ENCODE measurements at regions not wholly inside any gene's neighbourhood (a gene's known extent, or its start where the extent isn't known, plus 50 kb on each side); places are given as distances from the start of the nearest gene placed in this dataset.

- Histone ChIP-seq H3K4me1 (no peaks in the 10 kb centered on the region), H3K36me3 (no peaks in the 10 kb centered on the region), H3K9me3 (peaks cover 0 to 8% (median 0%) of the 10 kb centered on the region in 11 donors), H3K27ac (no peak overlapping the region), H3K4me3 (no peak overlapping the region), H3K27me3 (no peaks in the 10 kb centered on the region)
- no peak for TF ChIP-seq CTCF (IDR thresholded peaks at IDR 0.05)
- ATAC-seq (no peak), DNase-seq (no peak)
- WGBS, 2 donors, result 41 to 47% methylated on average over 7 of the region's 7 CpGs
- intact Hi-C loops (cut with DNase I), result no loop called here
Measured at GRCh38 chr6:9455864-9456658, 958.8 kb downstream of the TFAP2A start.

- no peak overlapping the region for H3K27ac ChIP-seq
- no peak for DNase-seq
- no peaks in the 10 kb centered on the region for H3K27me3 ChIP-seq
- no peaks in the 10 kb centered on the region for H3K36me3 ChIP-seq
- H3K4me1 ChIP-seq, result no peaks in the 10 kb centered on the region
- TF ChIP-seq CTCF (IDR thresholded peaks at IDR 0.05), result no peak
- no peak overlapping the region for H3K4me3 ChIP-seq
- no peak for ATAC-seq
- intact Hi-C loops (cut with DNase I), result no loop called here
- 86 to 88% methylated on average over 1 of the region's 1 CpG for WGBS, 2 donors
- peaks cover 0 to 26% (median 5%) of the 10 kb centered on the region in 11 donors for H3K9me3 ChIP-seq
Measured at GRCh38 chr6:9439621-9440330, 975.1 kb downstream of the TFAP2A start.

GRCh38 chr6:9437836-9438235, 977.0 kb downstream of the TFAP2A start:
- Histone ChIP-seq H3K36me3 (no peaks in the 10 kb centered on the region), H3K4me1 (no peaks in the 10 kb centered on the region), H3K4me3 (no peak overlapping the region), H3K27me3 (no peaks in the 10 kb centered on the region), H3K27ac (no peak overlapping the region), H3K9me3 (peaks cover 0 to 14% (median 0%) of the 10 kb centered on the region in 11 donors)
- ATAC-seq (no peak), DNase-seq (no peak)
- 88 to 93% methylated on average over 3 of the region's 3 CpGs for WGBS, 2 donors
- no peak for TF ChIP-seq CTCF (IDR thresholded peaks at IDR 0.05)
- intact Hi-C loops (cut with DNase I), result no loop called here

- ATAC-seq, result no peak
- H3K27me3 ChIP-seq, result no peaks in the 10 kb centered on the region
- DNase-seq, result no peak
- H3K36me3 ChIP-seq, result no peaks in the 10 kb centered on the region
- TF ChIP-seq CTCF (IDR thresholded peaks at IDR 0.05), result no peak
- H3K4me3 ChIP-seq, result no peak overlapping the region
- no peaks in the 10 kb centered on the region for H3K4me1 ChIP-seq
- H3K27ac ChIP-seq, result no peak overlapping the region
- WGBS, 2 donors, result 22 to 25% methylated on average over 4 of the region's 4 CpGs
- peaks cover 0 to 7% (median 0%) of the 10 kb centered on the region in 11 donors for H3K9me3 ChIP-seq
- intact Hi-C loops (cut with DNase I), result no loop called here
Measured at GRCh38 chr6:9435281-9435680, 979.6 kb downstream of the TFAP2A start.
